ENCODE measurements at regions not wholly inside any gene's neighbourhood (a gene's known extent, or its start where the extent isn't known, plus 50 kb on each side); places are given as distances from the start of the nearest gene placed in this dataset.

DNA sequence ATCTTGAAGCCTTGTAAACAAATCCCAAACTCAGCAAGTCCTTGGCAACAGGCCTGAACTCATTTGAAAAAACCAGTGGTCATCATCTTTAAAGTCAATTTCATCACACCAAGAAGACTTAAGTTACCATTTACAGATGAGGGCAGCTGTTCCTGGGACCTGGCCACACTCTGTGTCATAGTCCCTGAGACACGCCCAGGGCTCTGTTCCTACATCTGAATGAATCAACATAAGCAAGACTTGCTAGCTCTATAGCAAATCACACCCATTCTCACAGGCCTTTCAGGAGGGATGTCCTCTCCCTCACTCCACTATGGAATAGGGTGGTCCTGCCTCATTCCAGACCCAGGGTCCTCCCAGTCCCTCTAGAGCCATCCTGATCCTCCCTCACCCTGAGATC, 142.8 kb downstream of the NSG2 start:
- no peak for DNase-seq (ENCODE audit: low read depth)
- TF ChIP-seq, protein P1, sequence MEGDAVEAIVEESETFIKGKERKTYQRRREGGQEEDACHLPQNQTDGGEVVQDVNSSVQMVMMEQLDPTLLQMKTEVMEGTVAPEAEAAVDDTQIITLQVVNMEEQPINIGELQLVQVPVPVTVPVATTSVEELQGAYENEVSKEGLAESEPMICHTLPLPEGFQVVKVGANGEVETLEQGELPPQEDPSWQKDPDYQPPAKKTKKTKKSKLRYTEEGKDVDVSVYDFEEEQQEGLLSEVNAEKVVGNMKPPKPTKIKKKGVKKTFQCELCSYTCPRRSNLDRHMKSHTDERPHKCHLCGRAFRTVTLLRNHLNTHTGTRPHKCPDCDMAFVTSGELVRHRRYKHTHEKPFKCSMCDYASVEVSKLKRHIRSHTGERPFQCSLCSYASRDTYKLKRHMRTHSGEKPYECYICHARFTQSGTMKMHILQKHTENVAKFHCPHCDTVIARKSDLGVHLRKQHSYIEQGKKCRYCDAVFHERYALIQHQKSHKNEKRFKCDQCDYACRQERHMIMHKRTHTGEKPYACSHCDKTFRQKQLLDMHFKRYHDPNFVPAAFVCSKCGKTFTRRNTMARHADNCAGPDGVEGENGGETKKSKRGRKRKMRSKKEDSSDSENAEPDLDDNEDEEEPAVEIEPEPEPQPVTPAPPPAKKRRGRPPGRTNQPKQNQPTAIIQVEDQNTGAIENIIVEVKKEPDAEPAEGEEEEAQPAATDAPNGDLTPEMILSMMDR (IDR thresholded peaks at IDR 0.05; ENCODE audit: control insufficient read depth, insufficient read depth, low read depth, low read length, missing control alignments): no peak
- H3K4me3 ChIP-seq (ENCODE audit: control insufficient read depth, low read depth, low read length): no peak overlapping the region

DNA sequence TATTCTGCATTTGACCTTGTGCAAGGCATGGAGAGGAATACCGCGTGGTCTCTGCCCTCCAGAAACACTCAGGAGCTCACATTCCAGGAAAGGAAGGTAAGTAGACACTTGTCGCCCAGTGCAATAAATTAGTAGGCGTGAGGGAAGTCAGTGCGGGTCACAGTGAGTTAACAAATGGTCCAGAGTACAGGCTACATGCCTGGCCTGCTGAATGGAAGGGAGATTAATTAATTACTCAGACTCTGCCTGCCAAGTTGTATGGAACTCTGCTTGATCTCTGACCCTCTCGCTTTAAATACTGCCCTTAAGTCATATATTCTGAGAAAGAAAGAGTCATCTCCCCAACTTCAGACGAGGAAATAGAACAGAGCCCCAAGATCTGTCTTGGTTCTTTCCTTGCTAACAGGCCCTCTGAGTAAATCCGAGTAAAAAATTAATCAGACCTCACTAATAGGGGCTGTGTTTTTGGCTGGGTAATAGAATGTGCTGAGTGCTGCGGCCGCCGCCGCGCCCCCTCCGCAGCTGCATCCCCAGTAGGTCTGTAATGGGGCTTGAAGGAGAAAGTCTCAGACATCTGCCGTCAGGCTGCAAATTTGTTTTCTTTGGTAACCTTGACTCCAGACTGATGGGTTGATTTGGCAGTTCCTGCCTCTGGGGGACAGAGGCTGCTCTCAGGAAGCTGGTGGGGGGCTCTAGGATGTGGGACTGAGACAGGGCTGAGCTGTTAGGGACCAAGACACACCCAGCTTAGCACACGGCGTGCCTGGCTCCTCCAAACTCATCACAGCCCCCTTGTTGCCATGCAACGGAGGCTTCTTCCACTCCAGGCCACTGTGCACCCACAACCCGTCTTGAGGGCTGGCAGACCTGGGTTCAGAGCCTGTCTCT, 144.4 kb downstream of the NSG2 start:
- no peak for DNase-seq (ENCODE audit: low read depth)
- no peak overlapping the region for H3K4me3 ChIP-seq (ENCODE audit: control insufficient read depth, low read depth, low read length)
- TF ChIP-seq, protein P1 (IDR thresholded peaks at IDR 0.05; ENCODE audit: control insufficient read depth, insufficient read depth, low read depth, low read length, missing control alignments): no peak

GRCh38 chr5:174191076-174191475, 145.6 kb downstream of the NSG2 start:
- H3K4me3 ChIP-seq (ENCODE audit: control insufficient read depth, low read depth, low read length): no peak overlapping the region
- TF ChIP-seq, protein P1 (IDR thresholded peaks at IDR 0.05; ENCODE audit: control insufficient read depth, insufficient read depth, low read depth, low read length, missing control alignments): no peak
- DNase-seq (ENCODE audit: low read depth): no peak

GRCh38 chr5:174191850-174192655, 146.5 kb downstream of the NSG2 start:
- TF ChIP-seq, protein P1 (IDR thresholded peaks at IDR 0.05; ENCODE audit: control insufficient read depth, insufficient read depth, low read depth, low read length, missing control alignments): no peak

GRCh38 chr5:174192901-174193300, 147.4 kb downstream of the NSG2 start:
- TF ChIP-seq, protein P1 (IDR thresholded peaks at IDR 0.05; ENCODE audit: control insufficient read depth, insufficient read depth, low read depth, low read length, missing control alignments): no peak
- H3K4me3 ChIP-seq (ENCODE audit: control insufficient read depth, low read depth, low read length): no peak overlapping the region
- DNase-seq (ENCODE audit: low read depth): no peak

More at GRCh38 chr5:174191850-174192655, 146.5 kb downstream of the NSG2 start:
- DNase-seq (ENCODE audit: low read depth): no peak
- no peak overlapping the region for H3K4me3 ChIP-seq (ENCODE audit: control insufficient read depth, low read depth, low read length)

DNA sequence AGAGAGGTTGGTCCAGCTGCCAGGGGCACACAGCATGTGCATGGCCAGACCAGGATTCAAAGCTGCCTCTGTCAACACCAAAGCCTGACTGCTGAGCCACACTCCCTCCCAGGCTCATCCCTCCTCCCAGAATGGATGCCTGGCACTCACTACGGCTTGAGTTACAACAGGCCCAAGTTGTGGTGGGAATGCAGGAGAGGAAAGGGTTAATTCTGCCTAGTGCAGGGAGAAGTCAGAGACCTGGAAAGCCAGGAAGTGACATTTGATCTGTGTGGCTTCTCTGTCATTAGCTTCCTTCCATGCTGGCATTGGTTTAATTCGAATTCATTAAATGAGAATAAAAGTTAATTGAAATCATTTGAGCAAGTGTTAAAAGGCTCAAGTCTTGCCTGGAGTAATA, 150.0 kb downstream of the NSG2 start:
- no peak for DNase-seq (ENCODE audit: low read depth)
- TF ChIP-seq, protein P1 (IDR thresholded peaks at IDR 0.05; ENCODE audit: control insufficient read depth, insufficient read depth, low read depth, low read length, missing control alignments): no peak
- no peak overlapping the region for H3K4me3 ChIP-seq (ENCODE audit: control insufficient read depth, low read depth, low read length)

Measured in AG09309 (cell line).